Left ventricle myocardium inferior (tissue), 1 donor: ENCODE measurements at regions not wholly inside any gene's neighbourhood (a gene's known extent, or its start where the extent isn't known, plus 50 kb on each side); places are given as distances from the start of the nearest gene placed in this dataset.

Experiments used
- DNase-seq: peaks from one replicate; pipeline ENCODE4 v3.0.0-alpha.2; 2020
- H3K27ac ChIP-seq: fragments of 200-600 bp; replicated peaks from 2 replicates; pipeline ENCODE4 v1.8.0; 2021
- H3K27me3 ChIP-seq: fragments of 200-600 bp; 2 replicates; pipeline ENCODE4 v1.8.0; 2021; ENCODE audit warnings: low read depth
- H3K36me3 ChIP-seq: fragments of 200-600 bp; 2 replicates; pipeline ENCODE4 v1.8.0; 2021
- H3K4me1 ChIP-seq: fragments of 200-600 bp; 2 replicates; pipeline ENCODE4 v1.8.0; 2021
- H3K4me3 ChIP-seq: fragments of 200-600 bp; 2 replicates; pipeline ENCODE4 v1.8.0; 2021; ENCODE audit warnings: mild to moderate bottlenecking, moderate library complexity
- H3K9me3 ChIP-seq: fragments of 200-600 bp; replicated peaks from 2 replicates; pipeline ENCODE4 v1.8.0; 2021
- CTCF ChIP-seq: fragments of 200-600 bp; IDR thresholded peaks from 2 replicates; pipeline ENCODE4 v1.8.0; 2021; ENCODE audit warnings: antibody characterized with exemption, mild to moderate bottlenecking, borderline replicate concordance
- intact Hi-C: fragments of 100-400 bp; cut with micrococcal nuclease; formaldehyde crosslinking; loops from one replicate; pipeline ENCODE4 v1.11.0; 2022
- donor health status: DM: no; HTN: yes; CAD: no; lungs with severe emphysema.

GRCh38 chr18:1994471-1994870 lies 576.8 kb downstream of the METTL4 start:
- intact Hi-C loops, result no loop called here
- Histone ChIP-seq H3K27ac (no peak overlapping the region), H3K9me3 (no peaks in the 10 kb centered on the region), H3K36me3 (no peaks in the 10 kb centered on the region), H3K27me3 (no peaks in the 10 kb centered on the region), H3K4me3 (no peak overlapping the region), H3K4me1 (no peaks in the 10 kb centered on the region)
- no peak for DNase-seq
- no peak for TF ChIP-seq CTCF

GRCh38 chr18:1995041-1995612 lies 576.2 kb downstream of the METTL4 start:
- no peak for TF ChIP-seq CTCF
- H3K27ac ChIP-seq, result no peak overlapping the region
- no peaks in the 10 kb centered on the region for H3K27me3 ChIP-seq
- no peak overlapping the region for H3K4me3 ChIP-seq
- intact Hi-C loops, result no loop called here
- H3K4me1 ChIP-seq, result no peaks in the 10 kb centered on the region
- no peaks in the 10 kb centered on the region for H3K9me3 ChIP-seq
- no peaks in the 10 kb centered on the region for H3K36me3 ChIP-seq
- no peak for DNase-seq

- no peak for TF ChIP-seq CTCF
- H3K36me3 ChIP-seq, result no peaks in the 10 kb centered on the region
- no peak for DNase-seq
- H3K27me3 ChIP-seq, result no peaks in the 10 kb centered on the region
- intact Hi-C loops, result no loop called here
- no peaks in the 10 kb centered on the region for H3K4me1 ChIP-seq
- H3K27ac ChIP-seq, result no peak overlapping the region
- no peaks in the 10 kb centered on the region for H3K9me3 ChIP-seq
- no peak overlapping the region for H3K4me3 ChIP-seq
Observed at GRCh38 chr18:1998121-1998520, 573.2 kb downstream of the METTL4 start.

GRCh38 chr18:1999387-1999786 lies 571.9 kb downstream of the METTL4 start:
- no peak for DNase-seq
- intact Hi-C loops, result no loop called here
- TF ChIP-seq CTCF, result no peak
- no peaks in the 10 kb centered on the region for H3K4me1 ChIP-seq
- no peak overlapping the region for H3K4me3 ChIP-seq
- H3K36me3 ChIP-seq, result no peaks in the 10 kb centered on the region
- H3K27me3 ChIP-seq, result no peaks in the 10 kb centered on the region
- H3K27ac ChIP-seq, result no peak overlapping the region
- H3K9me3 ChIP-seq, result no peaks in the 10 kb centered on the region

GRCh38 chr18:2002151-2002550 lies 569.2 kb downstream of the METTL4 start:
- H3K4me1 ChIP-seq, result no peaks in the 10 kb centered on the region
- no peak for DNase-seq
- H3K36me3 ChIP-seq, result no peaks in the 10 kb centered on the region
- intact Hi-C loops, result no loop called here
- H3K4me3 ChIP-seq, result no peak overlapping the region
- H3K27ac ChIP-seq, result peak overlapping the region; percentile 59
- H3K9me3 ChIP-seq, result no peaks in the 10 kb centered on the region
- no peak for TF ChIP-seq CTCF
- H3K27me3 ChIP-seq, result no peaks in the 10 kb centered on the region

GRCh38 chr18:2002604-2003003 lies 568.7 kb downstream of the METTL4 start:
- H3K4me1 ChIP-seq, result no peaks in the 10 kb centered on the region
- H3K27me3 ChIP-seq, result no peaks in the 10 kb centered on the region
- H3K9me3 ChIP-seq, result no peaks in the 10 kb centered on the region
- H3K36me3 ChIP-seq, result no peaks in the 10 kb centered on the region
- intact Hi-C loops, result no loop called here
- no peak for TF ChIP-seq CTCF
- no peak for DNase-seq
- H3K4me3 ChIP-seq, result no peak overlapping the region
- H3K27ac ChIP-seq, result peak overlapping the region; percentile 59
